GDM1 (cell line): ENCODE measurements at regions not wholly inside any gene's neighbourhood (a gene's known extent, or its start where the extent isn't known, plus 50 kb on each side); places are given as distances from the start of the nearest gene placed in this dataset.
"Not testable (repeated sequence)": the region's sequence is repeated elsewhere in the genome, so short reads cannot be mapped to it uniquely, and the experiment has no call there.

Experiments used
- DNase-seq: peaks from one replicate; lab custom pipeline; 2025; lab: John Stamatoyannopoulos, UW

DNA sequence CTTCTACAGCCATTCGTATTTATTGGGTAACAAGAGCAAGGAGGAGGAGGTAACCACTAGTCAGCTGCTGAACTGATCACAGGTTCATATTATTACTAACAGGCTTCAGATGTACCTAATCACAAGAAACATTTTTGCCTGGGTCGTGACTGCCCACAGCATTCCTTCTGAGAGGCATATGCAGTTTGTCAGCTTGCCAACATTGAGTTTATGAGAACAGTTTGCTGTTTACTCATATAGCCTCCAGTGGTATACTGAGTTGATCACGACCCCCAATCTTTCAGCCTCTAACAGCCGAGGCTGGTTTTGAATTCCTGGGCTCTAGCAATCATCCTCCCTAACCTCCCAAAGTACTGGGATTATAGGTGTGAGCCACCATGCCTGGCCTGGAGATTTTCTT, 693.6 kb downstream of the TLE1 start:
- no peak for DNase-seq

- DNase-seq: no peak
These were observed 694.5 kb downstream of the TLE1 start for GRCh38 chr9:80994892-80995291.

GRCh38 chr9:80985595-80985994, 703.8 kb downstream of the TLE1 start:
- not testable (repeated sequence) for DNase-seq

DNA sequence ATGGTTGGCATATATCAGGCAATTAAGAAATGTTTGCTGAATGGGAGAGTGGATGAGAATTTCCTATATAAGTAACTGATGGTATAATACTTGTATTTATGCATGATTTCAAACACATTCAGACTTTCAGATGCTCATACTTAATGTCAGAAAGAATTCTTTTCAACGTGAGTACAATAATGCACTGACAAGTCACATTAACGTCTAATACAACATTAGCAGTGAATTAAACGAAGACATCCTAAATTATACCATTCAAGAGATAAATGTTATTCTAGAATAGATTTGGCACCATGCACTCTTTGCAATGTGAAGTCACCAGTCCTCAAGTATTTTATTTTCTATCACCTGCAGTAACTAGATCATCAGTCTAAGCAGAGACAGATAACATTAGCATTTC, 712.9 kb downstream of the TLE1 start:
- no peak for DNase-seq

- not testable (repeated sequence) for DNase-seq
These were observed 719.0 kb downstream of the TLE1 start for GRCh38 chr9:80970377-80970776.

- DNase-seq: no peak
These were observed 720.7 kb downstream of the TLE1 start for GRCh38 chr9:80968611-80969010.

GRCh38 chr9:80964914-80965313, 724.4 kb downstream of the TLE1 start:
- no peak for DNase-seq

DNA sequence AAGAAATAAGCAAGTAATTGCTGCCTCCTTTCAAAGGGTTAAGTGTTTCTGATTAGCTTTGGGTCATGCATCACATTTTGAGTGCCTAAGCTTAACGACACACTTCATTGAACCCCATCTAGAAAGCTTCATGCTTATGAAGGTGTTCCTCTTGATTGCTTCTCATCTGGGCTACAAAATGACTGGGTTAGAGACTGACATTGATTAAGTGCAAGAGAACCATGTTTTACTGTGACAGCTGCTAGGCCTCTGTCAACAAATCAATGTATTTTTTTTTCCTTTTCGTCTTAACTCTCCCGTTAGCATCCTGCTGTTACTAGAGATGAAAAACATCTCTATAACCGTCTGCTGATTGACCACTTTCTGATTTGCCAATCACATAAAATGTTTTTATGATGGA, 725.0 kb downstream of the TLE1 start:
- DNase-seq: no peak

- no peak for DNase-seq
These were observed 731.5 kb downstream of the TLE1 start for GRCh38 chr9:80957801-80958200.

DNA sequence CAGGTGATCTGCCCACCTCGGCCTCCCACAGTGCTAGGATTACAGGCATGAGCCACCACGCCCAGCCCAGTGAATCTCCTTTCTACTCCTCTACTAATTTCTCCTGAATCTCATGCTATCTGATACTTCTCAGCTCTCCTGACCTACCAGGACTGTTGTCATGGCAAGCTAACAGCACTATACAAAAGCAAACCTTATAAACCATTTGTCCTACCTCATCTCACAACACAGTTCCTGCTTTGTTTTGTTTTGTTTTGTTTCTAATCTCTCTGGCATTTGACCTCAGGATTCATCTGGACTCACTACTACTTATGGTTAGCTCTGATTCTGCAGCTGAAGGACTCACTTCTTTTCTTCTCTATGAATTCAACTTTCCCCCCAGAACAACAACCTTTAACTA, 734.8 kb downstream of the TLE1 start:
- no peak for DNase-seq

DNA sequence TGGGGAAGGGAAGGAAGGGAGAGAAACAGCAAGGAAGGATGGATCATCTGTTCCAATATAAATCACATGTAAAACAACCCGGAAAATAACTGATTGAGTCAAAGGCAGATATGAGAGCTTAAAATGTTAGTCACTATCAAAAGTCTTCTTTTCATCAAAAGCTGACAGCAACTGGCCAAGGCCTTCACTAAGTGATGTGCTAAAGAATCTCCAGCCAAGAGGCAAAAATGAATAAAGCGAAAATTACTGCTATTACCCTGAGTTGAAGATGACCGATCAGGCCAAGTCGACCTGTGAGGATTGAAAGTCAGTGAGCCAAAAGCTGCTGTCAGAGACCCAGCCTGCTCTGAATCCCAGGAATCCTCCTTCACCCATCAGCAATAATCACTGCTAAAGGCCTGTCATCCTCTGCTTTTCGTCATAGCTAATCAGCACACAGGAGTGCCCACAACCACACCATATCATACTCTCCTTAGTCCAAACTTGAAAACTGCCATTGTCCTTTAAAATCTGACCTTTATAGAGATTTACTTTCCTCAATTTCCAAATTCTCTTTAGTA, 736.9 kb downstream of the TLE1 start:
- DNase-seq: no peak

DNA sequence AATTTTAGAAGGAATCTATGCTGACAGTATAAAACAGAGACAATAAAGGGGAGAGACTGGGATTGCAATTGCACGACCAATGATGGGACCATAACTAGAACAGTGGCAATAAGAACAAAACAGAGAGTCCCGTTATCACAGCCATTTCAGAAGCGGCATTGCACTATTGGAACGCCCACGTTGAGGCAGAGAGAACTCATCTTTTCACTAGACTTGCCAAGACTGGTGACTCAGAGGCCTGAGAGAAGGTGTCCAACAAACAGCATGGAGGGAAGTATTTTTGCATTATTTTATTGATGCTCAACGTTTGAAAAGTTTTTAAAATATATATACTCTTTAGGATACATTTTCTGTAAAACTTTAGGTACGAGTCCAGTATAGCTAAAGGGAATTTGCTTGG, 737.7 kb downstream of the TLE1 start:
- DNase-seq: no peak

DNA sequence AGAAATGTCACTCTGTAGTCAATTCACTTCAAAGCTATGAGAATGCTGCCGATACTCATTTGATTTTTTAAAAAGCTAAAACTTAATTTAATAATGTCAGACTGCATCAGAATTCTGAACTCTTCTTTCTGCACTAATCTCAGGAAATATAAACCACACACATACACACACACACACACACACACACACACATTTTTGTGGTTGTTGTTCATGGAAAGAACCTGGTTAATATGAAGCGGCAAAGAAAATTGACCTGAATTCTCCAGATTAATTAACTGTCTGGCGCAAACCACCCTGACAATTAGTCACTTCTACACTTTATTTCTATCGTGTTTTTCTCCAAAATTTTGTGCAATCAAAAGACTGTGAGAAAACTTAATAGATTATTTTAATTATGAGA, 740.5 kb downstream of the TLE1 start:
- DNase-seq: no peak

DNA sequence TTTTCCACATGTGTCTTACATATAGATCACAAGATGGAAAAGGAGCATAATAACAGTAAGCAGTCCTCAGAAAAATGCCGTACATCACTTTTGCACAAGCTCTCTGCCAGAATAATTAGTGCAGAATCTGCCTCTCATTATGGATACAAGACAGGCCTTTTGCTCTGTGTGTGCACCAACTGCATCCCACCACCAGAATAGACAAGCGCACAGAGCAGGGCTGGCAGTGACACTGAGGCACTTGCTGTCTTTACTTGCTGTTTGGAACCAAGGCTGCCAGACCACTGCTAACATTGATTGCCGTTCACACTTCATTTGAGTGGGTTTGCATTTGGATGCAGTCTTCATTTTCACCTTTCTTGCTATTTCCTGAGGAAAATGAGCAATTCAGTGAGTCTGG, 741.3 kb downstream of the TLE1 start:
- DNase-seq: no peak

- no peak for DNase-seq
These were observed 742.7 kb downstream of the TLE1 start for GRCh38 chr9:80946496-80947170.

- DNase-seq: no peak
These were observed 743.9 kb downstream of the TLE1 start for GRCh38 chr9:80945436-80945835.

GRCh38 chr9:80937645-80938044, 751.7 kb downstream of the TLE1 start:
- DNase-seq: no peak

GRCh38 chr9:80934095-80934494, 755.3 kb downstream of the TLE1 start:
- DNase-seq: no peak

- DNase-seq: no peak
These were observed 756.2 kb downstream of the TLE1 start for GRCh38 chr9:80932947-80933780.

- DNase-seq: no peak
These were observed 757.2 kb downstream of the TLE1 start for GRCh38 chr9:80932181-80932580.

DNA sequence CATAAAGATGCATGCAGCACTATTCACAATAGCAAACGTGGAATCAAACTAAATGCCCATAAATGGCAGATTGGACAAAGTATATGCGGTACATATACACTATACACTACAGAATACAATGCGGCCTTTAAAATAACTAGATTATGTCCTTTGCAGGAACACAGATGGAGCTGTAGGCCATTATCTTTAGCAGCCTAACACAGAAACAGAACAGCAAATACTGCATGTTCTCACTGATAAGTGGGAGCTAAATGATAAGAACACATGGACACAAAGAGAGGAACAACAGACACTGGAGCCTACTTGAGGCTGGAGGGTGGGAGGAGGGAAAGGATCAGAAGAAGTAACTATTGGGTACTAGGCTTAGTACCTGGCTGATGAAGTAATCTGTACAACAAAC, 758.2 kb downstream of the TLE1 start:
- DNase-seq: no peak

DNA sequence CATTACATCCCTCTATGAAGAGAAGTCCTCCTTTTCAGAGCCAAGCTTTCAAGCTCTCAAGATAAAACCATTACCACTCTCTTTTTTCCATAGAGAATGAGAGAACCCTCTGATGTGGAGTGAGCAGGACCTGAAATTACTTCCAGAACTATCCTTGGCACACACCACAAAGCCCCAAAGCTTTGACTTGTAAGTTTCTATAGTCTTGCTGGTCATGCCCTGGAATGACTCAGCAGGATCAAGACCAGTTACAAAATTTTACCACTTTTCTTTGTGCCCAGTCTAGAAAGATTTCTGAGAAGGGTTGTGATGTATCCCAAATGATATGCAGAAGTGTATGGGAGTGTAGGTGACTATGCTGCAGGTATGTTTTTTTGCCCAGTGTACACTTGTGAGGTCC, 760.6 kb downstream of the TLE1 start:
- DNase-seq: no peak

- no peak for DNase-seq
These were observed 762.7 kb downstream of the TLE1 start for GRCh38 chr9:80926611-80927010.
